Mesenchymal stem cell (in vitro differentiated cells and primary cell): ENCODE measurements at regions not wholly inside any gene's neighbourhood (a gene's known extent, or its start where the extent isn't known, plus 50 kb on each side); places are given as distances from the start of the nearest gene placed in this dataset.

Experiments
- DNase-seq: peaks from one replicate; pipeline ENCODE4 v3.0.0-alpha.2; 2013
- H2AFZ ChIP-seq: one replicate; pipeline ENCODE4 v1.6.1; 2013; ENCODE audit warnings: low read depth, mild to moderate bottlenecking, control low read depth, inconsistent platforms, low read length, moderate library complexity
- H2AK5ac ChIP-seq: 2 replicates; pipeline ENCODE4 v1.6.1; 2013; ENCODE audit warnings: low read length, moderate library complexity, mild to moderate bottlenecking, inconsistent platforms; ENCODE audit not compliant: severe bottlenecking
- H2BK120ac ChIP-seq: one replicate; pipeline ENCODE4 v1.6.1; 2013; ENCODE audit warnings: low read depth, mild to moderate bottlenecking, inconsistent platforms, low read length, moderate library complexity
- H2BK12ac ChIP-seq, 2 experiments: one replicate each; pipeline ENCODE4 v1.6.1; 2013; ENCODE audit warnings: inconsistent platforms in 2 of 2, low read length in 2 of 2, mild to moderate bottlenecking in 2 of 2, moderate library complexity in 2 of 2, control low read depth in 1 of 2
- H2BK15ac ChIP-seq: one replicate; pipeline ENCODE4 v1.6.1; 2013; ENCODE audit warnings: mild to moderate bottlenecking, low read depth, inconsistent platforms; ENCODE audit not compliant: poor library complexity, severe bottlenecking
- H2BK5ac ChIP-seq: 2 replicates; pipeline ENCODE4 v1.6.1; 2013; ENCODE audit warnings: low read depth, mild to moderate bottlenecking, low read length, control low read depth, inconsistent platforms; ENCODE audit not compliant: poor library complexity, severe bottlenecking
- H3K14ac ChIP-seq, 2 experiments: one replicate each; pipeline ENCODE4 v1.6.1; 2013; ENCODE audit warnings: inconsistent platforms in 2 of 2, low read length in 2 of 2, control low read depth in 1 of 2, mild to moderate bottlenecking in 1 of 2, moderate library complexity in 1 of 2
- H3K18ac ChIP-seq, 2 experiments: one replicate each; pipeline ENCODE4 v1.6.1; 2013; ENCODE audit warnings: inconsistent platforms in 2 of 2, low read length in 2 of 2, control low read depth in 1 of 2, low read depth in 1 of 2, mild to moderate bottlenecking in 1 of 2
- H3K23ac ChIP-seq, 2 experiments: one replicate each; pipeline ENCODE4 v1.6.1; 2013; ENCODE audit warnings: inconsistent platforms in 2 of 2, low read length in 2 of 2, mild to moderate bottlenecking in 2 of 2, moderate library complexity in 2 of 2, control low read depth in 1 of 2
- H3K27ac ChIP-seq: 2 replicates; pipeline ENCODE4 v1.5.1; 2013; ENCODE audit warnings: mild to moderate bottlenecking, moderate library complexity, low read length, control low read depth, inconsistent platforms; ENCODE audit not compliant: poor library complexity, severe bottlenecking
- H3K27me3 ChIP-seq, 2 experiments: 2 replicates each; pipeline versions ENCODE4 v1.6.1 to v1.7.0; 2013; ENCODE audit warnings: low read length in 2 of 2, mild to moderate bottlenecking in 2 of 2, moderate library complexity in 2 of 2, control low read depth in 1 of 2, inconsistent platforms in 1 of 2; ENCODE audit not compliant: control insufficient read depth in 1 of 2, insufficient read depth in 1 of 2
- H3K36me3 ChIP-seq, 2 experiments: 2 replicates each; pipeline versions ENCODE4 v1.6.1 to v1.7.0; 2013; ENCODE audit warnings: low read length in 2 of 2, control low read depth in 1 of 2, inconsistent platforms in 1 of 2, low read depth in 1 of 2, mild to moderate bottlenecking in 1 of 2; ENCODE audit not compliant: insufficient read depth in 2 of 2, control insufficient read depth in 1 of 2
- H3K4ac ChIP-seq, 2 experiments: one replicate each; pipeline ENCODE4 v1.6.1; 2013; ENCODE audit warnings: inconsistent platforms in 2 of 2, low read length in 2 of 2, mild to moderate bottlenecking in 2 of 2, moderate library complexity in 2 of 2, control low read depth in 1 of 2, low read depth in 1 of 2
- H3K4me1 ChIP-seq: 2 replicates; pipeline ENCODE4 v1.6.1; 2013; ENCODE audit warnings: low read depth, low read length, control low read depth; ENCODE audit not compliant: control insufficient read depth, insufficient read depth
- H3K4me2 ChIP-seq: 2 replicates; pipeline ENCODE4 v1.6.1; 2013; ENCODE audit warnings: low read length, mild to moderate bottlenecking, inconsistent platforms; ENCODE audit not compliant: poor library complexity, severe bottlenecking
- H3K4me3 ChIP-seq, 2 experiments: 2 replicates each; pipeline versions ENCODE4 v1.5.1 to v1.7.0; 2013; ENCODE audit warnings: low read length in 2 of 2, mild to moderate bottlenecking in 2 of 2, control low read depth in 1 of 2, low read depth in 1 of 2; ENCODE audit not compliant: insufficient read depth in 1 of 2
- H3K79me1 ChIP-seq: replicated peaks from 2 replicates; pipeline ENCODE4 v1.6.1; 2013; ENCODE audit warnings: mild to moderate bottlenecking, control low read depth, low read length, inconsistent platforms; ENCODE audit not compliant: poor library complexity, severe bottlenecking
- H3K9ac ChIP-seq: 2 replicates; pipeline ENCODE4 v1.7.0; 2013; ENCODE audit warnings: mild to moderate bottlenecking, low read length, moderate library complexity
- H3K9me3 ChIP-seq: 2 replicates; pipeline ENCODE4 v1.7.0; 2013; ENCODE audit warnings: mild to moderate bottlenecking, low read length; ENCODE audit not compliant: control insufficient read depth
- H4K8ac ChIP-seq: one replicate; pipeline ENCODE4 v1.6.1; 2013; ENCODE audit warnings: inconsistent platforms, mild to moderate bottlenecking, low read length, moderate library complexity
- H4K91ac ChIP-seq: one replicate; pipeline ENCODE4 v1.6.1; 2013; ENCODE audit warnings: mild to moderate bottlenecking, low read length, inconsistent platforms
- WGBS: methylation state at CpG from one replicate; pipeline ENCODE4 v1.1.7; 2013; ENCODE audit warnings: mixed read lengths; 5-methylcytosine and 5-hydroxymethylcytosine counted together

DNA sequence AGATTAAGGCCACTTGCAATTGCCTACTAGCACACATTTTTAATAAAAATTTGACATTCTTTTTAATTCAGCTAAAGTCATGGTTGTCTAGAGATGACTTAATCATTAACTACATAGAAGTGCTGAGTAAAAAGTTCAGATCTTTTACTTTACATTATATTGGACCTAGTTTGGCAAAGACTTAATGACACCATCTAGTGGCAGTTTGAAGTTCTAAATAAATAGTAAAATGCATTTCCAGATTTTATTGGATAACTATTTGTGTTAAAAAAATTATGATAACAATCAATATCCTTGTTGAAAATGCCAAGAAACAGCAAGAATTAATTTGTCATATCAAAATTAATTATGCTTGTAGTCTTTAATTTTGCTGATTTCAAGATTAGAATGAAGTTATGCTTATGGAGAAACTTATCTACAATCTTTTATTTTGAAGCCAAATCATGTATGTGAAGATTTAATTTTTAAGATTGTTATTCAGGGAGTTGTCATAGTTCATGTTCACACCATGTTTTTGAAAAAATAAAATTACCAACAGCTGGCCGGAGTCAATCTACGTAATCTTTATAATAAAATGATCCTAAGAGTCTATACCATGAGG lies 69.6 kb upstream of the PJA2 start:
- Histone ChIP-seq H4K8ac (no peak overlapping the region), H4K91ac (no peak overlapping the region), H2BK120ac (no peak overlapping the region), H3K27ac (no peak overlapping the region), H3K9ac (no peak overlapping the region), H3K27me3 (peaks cover 0 to 4% of the 10 kb centered on the region in 2 experiments), H3K23ac (no peak overlapping the region), H3K4ac (no peak overlapping the region), H2AK5ac (no peak overlapping the region), H2BK5ac (no peak overlapping the region), H2AFZ (no peak overlapping the region), H3K4me3 (no peak overlapping the region), H2BK15ac (no peak overlapping the region), H3K79me1 (no peaks in the 10 kb centered on the region), H3K36me3 (no peaks in the 10 kb centered on the region), H3K4me1 (no peaks in the 10 kb centered on the region), H2BK12ac (no peak overlapping the region), H3K14ac (no peak overlapping the region), H3K4me2 (no peak overlapping the region), H3K9me3 (no peaks in the 10 kb centered on the region), H3K18ac (no peak overlapping the region)
- no CpG with 5 or more reads among the region's 2 CpGs for WGBS
- peak; percentile 30 for DNase-seq

GRCh38 chr5:109478830-109479229 lies 69.1 kb upstream of the PJA2 start:
- Histone ChIP-seq H3K27me3 (peaks cover 0 to 4% of the 10 kb centered on the region in 2 experiments), H3K9ac (no peak overlapping the region), H4K8ac (no peak overlapping the region), H3K4ac (no peak overlapping the region), H3K18ac (no peak overlapping the region), H2BK12ac (no peak overlapping the region), H2BK120ac (no peak overlapping the region), H2AK5ac (no peak overlapping the region), H3K9me3 (no peaks in the 10 kb centered on the region), H3K36me3 (no peaks in the 10 kb centered on the region), H4K91ac (no peak overlapping the region), H3K79me1 (no peaks in the 10 kb centered on the region), H2AFZ (no peak overlapping the region), H3K23ac (no peak overlapping the region), H3K14ac (no peak overlapping the region), H3K27ac (no peak overlapping the region), H2BK5ac (no peak overlapping the region), H3K4me3 (no peak overlapping the region), H2BK15ac (no peak overlapping the region), H3K4me1 (no peaks in the 10 kb centered on the region), H3K4me2 (no peak overlapping the region)
- no peak for DNase-seq

- Histone ChIP-seq H3K27ac (no peak overlapping the region), H4K8ac (no peak overlapping the region), H3K9me3 (no peaks in the 10 kb centered on the region), H3K4me1 (no peaks in the 10 kb centered on the region), H2BK120ac (no peak overlapping the region), H3K23ac (no peak overlapping the region), H3K4ac (no peak overlapping the region), H3K4me3 (no peak overlapping the region), H2BK5ac (no peak overlapping the region), H3K18ac (no peak overlapping the region), H3K14ac (no peak overlapping the region), H2AK5ac (no peak overlapping the region), H2BK15ac (no peak overlapping the region), H3K9ac (no peak overlapping the region), H3K36me3 (no peaks in the 10 kb centered on the region), H2BK12ac (no peak overlapping the region), H3K4me2 (no peak overlapping the region), H4K91ac (no peak overlapping the region), H3K27me3 (no peaks in the 10 kb centered on the region), H3K79me1 (no peaks in the 10 kb centered on the region), H2AFZ (no peak overlapping the region)
- WGBS: 62% methylated on average over 1 of the region's 2 CpGs
- no peak for DNase-seq
Measured at GRCh38 chr5:109476292-109476691, 66.5 kb upstream of the PJA2 start.

DNA sequence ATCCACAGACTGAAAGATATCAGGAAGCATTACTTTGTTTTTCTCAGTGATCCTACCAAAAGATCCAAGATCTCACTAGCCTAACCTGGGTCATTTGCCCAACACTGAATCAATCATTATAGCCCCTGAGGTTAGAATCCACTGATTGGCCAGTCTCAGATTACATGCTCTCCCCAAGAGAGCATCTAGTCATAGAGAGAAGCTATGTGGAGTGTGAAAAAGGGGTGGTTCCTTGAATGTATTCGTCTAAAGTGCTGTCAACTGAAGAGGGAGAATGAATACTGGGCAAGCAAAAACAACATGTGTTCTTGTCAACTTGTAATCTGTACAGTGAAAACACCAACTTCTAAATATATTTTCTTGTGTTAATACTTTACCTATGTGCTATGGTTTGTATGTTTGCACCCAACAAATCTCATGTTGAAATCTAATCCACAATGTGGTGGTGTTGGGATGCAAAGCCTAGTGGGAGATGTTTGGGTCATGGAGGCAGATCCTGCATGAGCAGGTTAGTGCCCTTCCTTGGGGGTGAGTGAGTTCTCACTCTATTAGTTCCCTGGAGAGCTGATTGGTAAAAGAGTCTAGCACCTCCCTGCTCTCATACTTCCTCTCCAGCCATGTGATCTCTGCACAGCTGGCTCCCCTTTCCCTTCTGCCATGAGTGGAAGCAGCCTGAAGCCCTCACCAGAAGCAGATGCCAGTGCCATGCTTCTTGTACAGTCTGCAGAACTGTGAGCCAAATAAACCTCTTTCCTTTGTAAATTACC lies 60.3 kb upstream of the PJA2 start:
- Histone ChIP-seq H3K9me3 (no peaks in the 10 kb centered on the region), H3K4ac (no peak overlapping the region), H3K14ac (no peak overlapping the region), H4K8ac (no peak overlapping the region), H3K4me1 (no peaks in the 10 kb centered on the region), H3K23ac (no peak overlapping the region), H3K18ac (no peak overlapping the region), H2BK15ac (no peak overlapping the region), H2AK5ac (no peak overlapping the region), H2AFZ (no peak overlapping the region), H3K4me2 (no peak overlapping the region), H2BK5ac (no peak overlapping the region), H3K36me3 (no peaks in the 10 kb centered on the region), H3K79me1 (no peaks in the 10 kb centered on the region), H3K9ac (no peak overlapping the region), H4K91ac (no peak overlapping the region), H3K27me3 (no peaks in the 10 kb centered on the region), H3K27ac (no peak overlapping the region), H2BK120ac (no peak overlapping the region), H2BK12ac (peak overlapping the region in 1 of 2 experiments; percentile 16), H3K4me3 (no peak overlapping the region)
- WGBS: no CpG with 5 or more reads among the region's 1 CpG
- DNase-seq: no peak
